ENCODE measurements at regions not wholly inside any gene's neighbourhood (a gene's known extent, or its start where the extent isn't known, plus 50 kb on each side); places are given as distances from the start of the nearest gene placed in this dataset.
A peak's percentile ranks its signal among the peaks of the same experiment; 100 is the strongest.

GRCh38 chr12:45547132-45547531, 182.4 kb upstream of the ARID2 start:
- no peak for TF ChIP-seq CTCF (IDR thresholded peaks at IDR 0.05; ENCODE audit: insufficient read depth, low read length)
- no peak for TF ChIP-seq POLR2AphosphoS5 (IDR thresholded peaks at IDR 0.05; ENCODE audit: low read depth)
- no peak for TF ChIP-seq SPI1 (IDR thresholded peaks at IDR 0.05; ENCODE audit: borderline replicate concordance, low read depth)
- TF ChIP-seq REST (IDR thresholded peaks at IDR 0.05; ENCODE audit: insufficient replicate concordance, low read depth), result no peak
- TF ChIP-seq GABPA (IDR thresholded peaks at IDR 0.05; ENCODE audit: low read depth), result no peak
- Histone ChIP-seq H3K27me3 (ENCODE audit: insufficient read depth, poor library complexity, severe bottlenecking) (no peaks in the 10 kb centered on the region), H3K4me3 (replicated peaks; ENCODE audit: insufficient read depth, low read length) (no peak overlapping the region), H3K27ac (replicated peaks) (no peak overlapping the region)
- no peak for DNase-seq (ENCODE audit: low read depth in 1 of 2, low spot score in 1 of 2)

- no peak overlapping the region for H3K4me3 ChIP-seq (replicated peaks; ENCODE audit: insufficient read depth, low read length)
- peak in 1 of 2 experiments; percentile 3 for DNase-seq (ENCODE audit: low read depth in 1 of 2, low spot score in 1 of 2)
- H3K27me3 ChIP-seq (ENCODE audit: insufficient read depth, poor library complexity, severe bottlenecking), result no peaks in the 10 kb centered on the region
- no peak for TF ChIP-seq REST (IDR thresholded peaks at IDR 0.05; ENCODE audit: insufficient replicate concordance, low read depth)
- TF ChIP-seq SPI1 (IDR thresholded peaks at IDR 0.05; ENCODE audit: borderline replicate concordance, low read depth), result no peak
- TF ChIP-seq GABPA (IDR thresholded peaks at IDR 0.05; ENCODE audit: low read depth), result no peak
- TF ChIP-seq CTCF (IDR thresholded peaks at IDR 0.05; ENCODE audit: insufficient read depth, low read length), result no peak
- no peak for TF ChIP-seq POLR2AphosphoS5 (IDR thresholded peaks at IDR 0.05; ENCODE audit: low read depth)
- H3K27ac ChIP-seq (replicated peaks), result no peak overlapping the region
These were observed 181.7 kb upstream of the ARID2 start for GRCh38 chr12:45547822-45548221.

GRCh38 chr12:45548426-45548825, 181.1 kb upstream of the ARID2 start:
- DNase-seq (ENCODE audit: low read depth in 1 of 2, low spot score in 1 of 2), result no peak
- TF ChIP-seq REST (IDR thresholded peaks at IDR 0.05; ENCODE audit: insufficient replicate concordance, low read depth), result no peak
- TF ChIP-seq CTCF (IDR thresholded peaks at IDR 0.05; ENCODE audit: insufficient read depth, low read length), result no peak
- no peak for TF ChIP-seq SPI1 (IDR thresholded peaks at IDR 0.05; ENCODE audit: borderline replicate concordance, low read depth)
- no peak for TF ChIP-seq GABPA (IDR thresholded peaks at IDR 0.05; ENCODE audit: low read depth)
- no peak for TF ChIP-seq POLR2AphosphoS5 (IDR thresholded peaks at IDR 0.05; ENCODE audit: low read depth)
- Histone ChIP-seq H3K27me3 (ENCODE audit: insufficient read depth, poor library complexity, severe bottlenecking) (no peaks in the 10 kb centered on the region), H3K4me3 (replicated peaks; ENCODE audit: insufficient read depth, low read length) (no peak overlapping the region), H3K27ac (replicated peaks) (no peak overlapping the region)

Measured in HL-60 (cell line).